Heart left ventricle (tissue), 13 donors: ENCODE measurements at regions not wholly inside any gene's neighbourhood (a gene's known extent, or its start where the extent isn't known, plus 50 kb on each side); places are given as distances from the start of the nearest gene placed in this dataset.

Experiments used
- CTCF ChIP-seq, 12 donors: fragments of 200-600 bp; sonication (generic) in 4 of 12; IDR thresholded peaks; one replicate each; pipeline versions ENCODE4 v1.5.0 to v1.8.0; 2018 to 2022; ENCODE audit warnings: antibody characterized with exemption in 12 of 12, mild to moderate bottlenecking in 5 of 12
- POLR2A ChIP-seq, 2 donors: fragments of 450-650 bp; IDR thresholded peaks; one replicate each; pipeline ENCODE4 v1.6.1; 2017; ENCODE audit warnings: antibody characterized with exemption in 2 of 2, mild to moderate bottlenecking in 2 of 2, moderate library complexity in 2 of 2
- donor health status: ischemic (EF 13 %, LVEDD 7.1; RV severe dilation, severe dysfunction).
- donor health status: DM: no; HTN: yes; CAD: no.
- donor health status: DM: no; HTN: no; CAD: no.
- donor health status: ischemic (EF 25% LVEDD 6.9; RV normal size, moderate dysfunction).
- donor health status: ischemic (EF 25% LVEDD 5.7; RV mildly dilated, moderate dysfunction).
- donor health status: ischemic (EF 35%, LVEDD 5.7; RV mildly dilated, moderate dysfunction).
- donor health status: nonischemic (EF 11% LVEDD 7.7; RV severe dilation, severe dysfunction).
- donor health status: DM: yes; HTN: yes; CAD: no.
- donor health status: PGD.
- donor health status: ischemic (EF 29% LVEDD 5.4; RV normal size, mild dysfunction).
- donor health status: nonischemic (EF 23%, LVEDD 6.1; RV moderate dilation, normal function).

GRCh38 chr1:38746941-38747600 is 112.5 kb downstream of the RRAGC start:
- TF ChIP-seq CTCF (IDR thresholded peaks at IDR 0.05) (no peak), POLR2A (IDR thresholded peaks at IDR 0.05) (no peak)
